Epithelial cell of prostate (primary cell): ENCODE measurements at regions not wholly inside any gene's neighbourhood (a gene's known extent, or its start where the extent isn't known, plus 50 kb on each side); places are given as distances from the start of the nearest gene placed in this dataset.

ENCODE experiments used
- DNase-seq: peaks from one replicate; pipeline ENCODE4 v3.0.0-alpha.2; 2011; ENCODE audit warnings: low read depth, low spot score
- H3K27ac ChIP-seq: fragments of 450-650 bp; 2 replicates; pipeline ENCODE4 v1.5.1; 2017; ENCODE audit warnings: mild to moderate bottlenecking

DNA sequence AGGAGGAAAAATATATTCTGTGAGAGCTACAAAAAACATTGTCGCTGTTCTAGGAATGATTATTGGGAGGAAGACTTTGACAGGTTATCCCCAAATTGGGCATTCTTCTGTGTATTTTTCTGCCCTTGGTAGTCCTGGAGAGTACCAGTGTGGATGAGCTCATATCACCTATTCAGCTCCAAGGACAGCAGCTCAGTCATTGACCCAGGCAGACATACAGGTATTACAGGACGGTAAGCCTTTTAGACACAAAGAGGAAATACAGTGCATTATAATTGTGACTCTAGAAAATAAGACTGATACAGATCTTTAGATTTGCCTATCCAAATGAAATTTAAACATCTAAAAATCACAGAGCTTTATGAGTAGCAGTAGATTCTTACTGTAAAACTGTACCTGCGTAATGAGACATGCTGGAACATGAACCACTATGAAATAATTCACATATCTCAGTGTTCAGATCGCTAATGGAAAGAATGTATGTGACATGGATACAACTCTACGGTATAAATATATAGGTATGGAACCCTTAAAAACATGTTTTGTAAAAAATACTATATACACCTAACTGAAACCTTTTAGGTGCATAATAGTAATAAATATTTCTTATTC is 56.0 kb downstream of the PLK2 start:
- no peak for DNase-seq
- H3K27ac ChIP-seq, result peak overlapping the region; percentile 77

DNA sequence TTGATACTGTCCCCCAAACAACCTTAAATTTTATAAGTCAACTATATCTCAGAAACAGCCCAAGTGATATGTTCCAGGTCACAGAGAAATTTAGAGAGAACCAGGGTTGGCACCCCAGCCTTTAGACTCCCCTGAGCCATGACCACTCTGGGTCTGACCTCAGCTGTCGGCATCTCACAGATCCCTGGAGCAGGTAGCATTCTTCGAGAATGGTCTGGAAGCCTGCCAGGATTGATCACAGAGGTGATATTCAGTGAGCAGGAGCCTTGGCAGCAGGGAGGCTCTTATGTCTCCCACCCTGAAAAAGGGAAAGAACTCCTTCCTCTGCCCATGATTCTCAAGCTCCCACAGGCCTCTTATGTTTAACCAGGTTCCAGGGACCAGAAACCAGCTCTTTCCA is 58.2 kb downstream of the PLK2 start:
- DNase-seq, result no peak
- H3K27ac ChIP-seq, result no peak overlapping the region

DNA sequence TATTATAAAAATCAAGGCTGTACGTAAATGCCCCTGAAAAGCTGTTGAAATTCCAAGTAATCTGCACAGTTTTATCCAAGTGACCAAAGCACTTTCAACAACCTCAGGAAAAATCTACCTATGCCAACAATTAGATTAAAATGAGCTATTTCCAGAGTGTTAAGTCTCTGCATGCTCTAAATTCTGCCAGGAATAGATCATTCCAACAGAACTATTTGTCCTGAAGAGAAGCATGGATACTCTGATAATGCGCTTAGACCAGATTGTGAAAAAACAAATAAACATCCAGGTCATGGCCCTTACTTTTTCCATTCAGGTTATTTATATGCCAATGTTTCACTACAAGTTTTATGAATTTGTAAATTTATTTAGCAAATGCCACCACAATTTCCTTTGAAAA is 59.1 kb downstream of the PLK2 start:
- no peak overlapping the region for H3K27ac ChIP-seq
- DNase-seq, result no peak

DNA sequence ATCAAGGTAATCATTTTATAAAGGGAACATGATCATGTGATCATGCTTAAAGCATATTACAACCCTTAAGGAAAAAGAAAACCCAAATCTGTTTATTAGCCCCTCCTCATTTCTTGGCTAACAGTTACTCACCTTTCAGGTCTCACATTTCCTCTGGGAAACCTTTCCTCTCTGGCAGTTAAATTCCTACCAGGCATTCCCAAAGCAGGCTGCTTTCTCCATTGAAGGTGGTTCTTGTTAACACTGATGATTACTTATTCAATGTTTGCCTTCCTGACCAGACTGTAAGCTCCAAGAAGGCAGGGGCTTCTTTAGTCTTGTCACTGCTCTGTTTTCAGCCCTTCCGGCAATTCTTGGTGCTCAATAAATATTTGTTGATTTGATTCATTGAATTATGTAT is 59.9 kb downstream of the PLK2 start:
- no peak for DNase-seq
- no peak overlapping the region for H3K27ac ChIP-seq

DNA sequence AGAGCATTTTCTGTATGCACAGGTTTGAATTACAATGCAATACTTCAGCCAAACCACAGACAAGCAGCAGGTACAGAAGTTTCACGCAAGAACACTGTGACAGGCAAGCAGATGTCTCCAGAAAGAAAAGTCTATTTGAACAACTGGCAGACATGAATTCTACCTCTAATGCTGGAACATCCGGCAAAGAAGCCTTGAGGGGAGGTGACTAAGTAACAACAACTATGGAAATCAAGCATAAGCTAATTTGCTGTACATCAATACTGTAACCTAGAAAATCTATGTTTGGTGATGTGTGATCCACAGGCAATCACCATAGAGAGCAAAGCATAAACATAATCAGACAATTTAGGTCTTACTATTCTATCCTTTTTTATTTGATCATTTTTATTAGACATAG is 65.5 kb downstream of the PLK2 start:
- DNase-seq, result no peak

DNA sequence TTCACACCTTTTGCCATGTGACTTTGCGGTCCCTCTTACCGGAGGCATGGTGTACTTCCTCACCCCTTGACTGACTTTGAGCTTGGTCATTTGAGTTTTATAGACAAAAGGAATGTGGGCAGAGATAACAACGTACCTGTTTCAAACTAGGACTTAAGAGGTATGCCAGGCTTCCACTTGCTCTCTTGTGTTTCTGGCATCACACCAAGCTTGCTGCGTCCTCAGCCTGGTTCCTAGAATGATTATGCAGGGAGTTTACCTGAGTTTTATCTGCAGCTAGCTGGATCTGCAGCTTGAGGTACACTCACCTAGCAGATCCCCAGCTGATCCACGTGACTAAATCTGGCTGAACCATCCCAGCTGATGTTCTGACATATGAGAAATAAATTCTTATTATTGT is 66.2 kb downstream of the PLK2 start:
- no peak for DNase-seq
- no peak overlapping the region for H3K27ac ChIP-seq

More for the DNA sequence above, 65.5 kb downstream of the PLK2 start:
- no peak overlapping the region for H3K27ac ChIP-seq

DNA sequence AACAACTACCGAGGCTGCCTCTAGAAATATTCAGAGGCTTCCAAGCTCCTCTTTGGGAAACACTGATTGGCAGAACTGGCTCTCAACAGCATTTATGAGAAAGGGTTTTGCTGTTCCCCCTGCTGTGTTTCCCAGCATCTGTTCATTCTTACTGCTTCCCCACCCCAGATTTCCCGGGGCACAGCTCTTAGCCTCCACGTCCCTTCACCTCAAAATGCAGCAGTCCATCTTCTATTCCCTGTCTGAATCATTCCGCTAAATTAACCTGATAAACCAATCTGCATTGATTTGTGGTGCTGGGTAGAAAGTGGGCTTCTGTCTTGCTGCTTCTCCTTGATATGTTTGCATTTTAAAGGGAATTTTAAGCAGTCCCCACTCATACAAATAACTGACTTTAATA is 67.4 kb downstream of the PLK2 start:
- no peak for DNase-seq

DNA sequence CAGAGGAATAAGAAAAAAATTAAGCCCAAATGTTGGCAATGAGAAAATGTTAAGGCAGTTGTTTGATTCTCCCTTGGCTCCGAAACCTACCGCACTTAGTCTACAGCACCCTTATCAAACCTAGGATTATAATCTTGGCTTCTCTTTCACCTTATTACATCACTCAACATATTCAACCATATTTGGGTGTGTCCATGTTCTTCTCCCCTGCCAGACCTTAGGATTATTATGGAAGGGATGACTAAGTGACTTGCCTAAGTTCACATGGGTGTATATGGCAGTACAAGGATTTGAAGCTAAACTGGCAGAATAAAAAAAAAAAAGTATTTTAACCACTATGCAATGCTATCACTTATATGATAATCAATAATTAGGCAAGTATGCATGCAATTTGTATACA is 76.4 kb downstream of the PLK2 start:
- DNase-seq, result no peak
- H3K27ac ChIP-seq, result no peak overlapping the region

More for the DNA sequence above, 67.4 kb downstream of the PLK2 start:
- no peak overlapping the region for H3K27ac ChIP-seq

DNA sequence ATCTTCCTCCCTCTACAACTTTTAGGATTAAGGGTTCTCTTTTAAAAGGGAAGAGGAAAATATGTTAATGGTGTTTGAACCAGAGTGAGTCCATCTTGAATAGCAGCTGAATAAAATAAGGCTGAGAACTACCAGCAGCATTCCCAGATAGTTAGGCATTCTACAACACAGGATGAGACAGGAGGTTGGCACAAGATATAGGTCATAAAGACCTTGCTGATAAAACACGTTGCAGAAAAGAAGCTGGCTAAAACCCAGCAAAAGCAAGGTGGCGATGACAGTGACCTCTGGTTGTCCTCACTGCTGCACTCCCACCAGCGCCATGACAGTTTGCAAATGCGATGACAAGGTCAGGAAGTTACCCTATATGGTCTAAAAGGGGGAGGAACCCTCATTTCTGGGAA is 77.8 kb downstream of the PLK2 start:
- DNase-seq, result no peak
- H3K27ac ChIP-seq, result no peak overlapping the region

DNA sequence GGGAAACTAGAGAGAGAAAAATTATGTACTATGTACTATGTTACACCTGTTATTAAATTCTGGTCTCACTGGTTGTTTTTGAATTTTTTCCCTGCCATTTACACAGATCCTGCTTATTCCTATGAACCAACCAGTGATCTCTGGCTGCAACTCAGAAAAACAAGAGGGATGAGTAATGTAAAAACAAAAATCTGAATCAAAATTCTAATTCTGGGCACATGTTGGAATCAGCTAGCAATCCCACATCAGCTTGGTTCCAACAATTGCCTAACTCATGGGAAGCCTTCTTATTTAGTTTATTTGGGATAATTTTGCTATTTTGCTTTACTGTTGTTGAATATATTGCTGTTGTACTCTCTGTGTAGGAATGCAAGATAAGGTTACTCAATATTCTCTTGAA is 78.3 kb downstream of the PLK2 start:
- no peak for DNase-seq
- no peak overlapping the region for H3K27ac ChIP-seq

DNA sequence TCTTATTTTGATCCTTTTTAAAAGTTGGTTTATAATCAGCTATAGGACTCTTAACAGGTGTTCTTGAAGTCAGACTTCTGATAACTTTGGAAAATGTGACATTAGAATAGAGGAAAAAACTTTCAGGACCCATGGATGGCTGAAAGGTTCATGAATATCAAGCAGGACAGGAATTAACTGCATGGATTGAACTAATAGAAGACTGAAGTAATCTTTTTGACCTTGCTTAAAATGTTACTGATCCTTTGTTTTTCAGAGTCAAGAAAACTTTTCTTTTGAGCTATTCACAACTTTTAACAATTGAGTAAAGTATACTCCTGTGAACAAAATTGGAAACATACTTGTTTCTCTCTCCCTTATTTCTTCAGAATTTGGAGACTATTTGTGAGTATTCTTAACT is 79.2 kb downstream of the PLK2 start:
- no peak overlapping the region for H3K27ac ChIP-seq
- DNase-seq, result no peak

DNA sequence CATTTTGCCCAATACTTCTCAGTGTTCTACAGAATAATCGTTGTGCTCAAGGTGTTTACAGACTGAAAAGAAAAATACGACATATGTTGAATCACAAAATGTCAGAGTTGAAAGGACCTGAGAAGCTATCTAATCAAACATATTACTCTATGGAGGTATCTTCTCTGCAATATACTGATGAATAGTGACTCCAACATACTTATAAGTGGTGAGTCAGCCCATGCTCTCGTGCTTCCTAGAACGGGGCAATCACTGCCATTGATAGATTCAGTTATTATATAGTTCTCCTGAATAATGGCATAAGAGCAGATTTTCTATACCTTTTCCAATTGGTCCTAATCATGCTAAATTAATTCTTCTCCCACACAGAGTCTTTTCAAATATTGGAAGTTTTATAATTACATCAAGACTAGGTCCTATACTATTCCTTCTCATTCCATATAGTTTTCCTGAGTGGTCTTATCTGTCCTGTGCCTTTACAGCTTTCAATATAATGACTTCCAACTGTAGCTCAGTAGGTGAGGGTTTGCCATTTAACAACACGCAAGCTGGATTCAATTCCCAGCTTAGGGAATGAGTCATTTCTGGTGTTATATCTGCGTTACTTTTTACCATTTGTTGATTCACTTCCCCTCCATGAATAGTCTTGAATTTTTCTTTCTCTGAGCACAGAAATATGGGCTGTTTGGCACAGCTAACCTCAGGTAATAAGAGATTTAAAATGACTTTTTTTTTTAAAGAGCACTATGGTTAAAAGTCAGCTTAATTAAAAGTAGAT is 81.1 kb downstream of the PLK2 start:
- DNase-seq, result no peak
- no peak overlapping the region for H3K27ac ChIP-seq

DNA sequence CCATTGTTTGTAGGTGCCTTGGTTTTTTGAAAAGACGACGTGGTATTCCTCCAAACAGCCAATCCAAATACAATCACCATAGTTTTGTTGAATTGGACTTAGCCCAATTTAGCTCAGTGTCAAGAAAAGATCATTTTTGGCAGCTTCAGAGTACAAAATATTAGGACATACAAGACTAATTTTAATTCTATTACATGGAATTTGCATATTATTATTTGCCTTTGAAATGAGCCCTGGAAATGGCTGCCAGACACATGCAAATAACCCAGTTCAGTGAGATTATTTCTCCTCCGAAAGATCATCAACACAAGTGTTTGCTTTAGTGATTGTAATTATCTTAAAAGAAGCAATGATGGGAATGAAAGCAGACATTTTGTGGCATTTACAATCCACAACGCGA is 89.3 kb downstream of the PLK2 start:
- no peak overlapping the region for H3K27ac ChIP-seq
- DNase-seq, result no peak

DNA sequence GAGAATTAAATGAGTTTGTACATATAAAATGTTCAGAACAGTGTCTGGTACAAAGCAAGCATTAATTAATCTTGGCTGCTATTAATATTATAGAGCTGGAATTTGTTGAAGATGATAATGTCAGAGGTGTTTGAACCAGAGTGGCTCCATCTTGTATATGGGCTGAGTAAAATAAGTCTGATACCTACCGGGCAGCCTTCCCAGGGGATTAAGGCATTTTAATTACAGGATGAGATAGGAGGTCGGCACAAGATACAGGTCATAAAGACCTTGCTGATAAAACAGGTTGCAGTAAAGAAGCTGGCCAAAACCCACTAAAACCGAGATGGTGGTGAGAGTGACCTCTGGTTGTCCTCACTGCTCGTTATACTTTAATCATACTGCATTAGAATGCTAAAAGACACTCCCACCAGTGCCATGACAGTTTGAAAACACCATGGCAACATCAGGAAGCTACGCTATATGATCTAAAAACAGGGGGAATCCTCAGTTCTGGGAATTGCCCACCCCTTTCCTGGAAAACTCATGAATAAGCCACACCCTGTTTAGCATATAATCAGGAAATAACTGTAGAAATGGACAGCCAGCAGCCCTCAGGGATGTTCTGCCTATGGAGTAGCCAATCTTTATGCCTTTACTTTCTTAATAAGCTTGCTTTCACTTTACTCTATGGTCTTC is 90.2 kb downstream of the PLK2 start:
- DNase-seq, result no peak
- no peak overlapping the region for H3K27ac ChIP-seq

DNA sequence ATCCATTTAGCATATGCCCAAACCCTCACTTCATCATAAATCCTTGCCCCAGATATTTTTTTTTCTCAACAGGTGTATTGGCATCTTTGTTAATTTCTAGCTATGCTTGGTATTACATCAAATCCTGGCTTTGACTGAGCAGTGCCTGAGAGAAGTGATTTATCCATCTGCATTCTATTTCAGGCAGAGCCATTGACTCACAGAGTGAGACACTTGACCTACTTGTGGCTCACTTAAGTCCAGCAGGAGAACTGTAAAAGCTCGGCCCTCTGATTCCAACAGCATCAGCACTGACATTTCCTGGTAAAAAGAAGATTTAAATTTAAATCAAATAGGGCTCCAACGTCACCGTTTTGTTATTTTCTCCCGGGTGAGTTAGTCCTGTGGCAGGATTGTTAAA is 93.4 kb downstream of the PLK2 start:
- H3K27ac ChIP-seq, result no peak overlapping the region
- no peak for DNase-seq

DNA sequence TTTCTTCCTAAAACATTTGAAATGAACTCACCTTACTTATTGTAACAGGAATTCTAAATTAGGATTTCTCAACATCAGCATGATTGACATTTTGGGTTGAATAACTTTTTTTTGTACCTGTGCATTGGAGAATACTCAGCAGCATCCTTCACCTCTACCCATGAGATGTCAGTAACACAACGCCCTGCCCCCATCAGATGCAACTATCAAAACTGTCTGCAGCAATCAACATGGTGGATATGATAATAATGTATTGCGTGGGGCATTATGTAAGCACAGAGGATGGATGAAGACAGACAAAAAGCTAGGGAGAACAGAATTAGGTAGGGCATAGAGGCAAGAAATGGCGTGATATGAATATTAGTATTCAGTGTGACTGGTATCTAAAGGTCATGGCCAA is 94.1 kb downstream of the PLK2 start:
- no peak for DNase-seq
- H3K27ac ChIP-seq, result no peak overlapping the region

DNA sequence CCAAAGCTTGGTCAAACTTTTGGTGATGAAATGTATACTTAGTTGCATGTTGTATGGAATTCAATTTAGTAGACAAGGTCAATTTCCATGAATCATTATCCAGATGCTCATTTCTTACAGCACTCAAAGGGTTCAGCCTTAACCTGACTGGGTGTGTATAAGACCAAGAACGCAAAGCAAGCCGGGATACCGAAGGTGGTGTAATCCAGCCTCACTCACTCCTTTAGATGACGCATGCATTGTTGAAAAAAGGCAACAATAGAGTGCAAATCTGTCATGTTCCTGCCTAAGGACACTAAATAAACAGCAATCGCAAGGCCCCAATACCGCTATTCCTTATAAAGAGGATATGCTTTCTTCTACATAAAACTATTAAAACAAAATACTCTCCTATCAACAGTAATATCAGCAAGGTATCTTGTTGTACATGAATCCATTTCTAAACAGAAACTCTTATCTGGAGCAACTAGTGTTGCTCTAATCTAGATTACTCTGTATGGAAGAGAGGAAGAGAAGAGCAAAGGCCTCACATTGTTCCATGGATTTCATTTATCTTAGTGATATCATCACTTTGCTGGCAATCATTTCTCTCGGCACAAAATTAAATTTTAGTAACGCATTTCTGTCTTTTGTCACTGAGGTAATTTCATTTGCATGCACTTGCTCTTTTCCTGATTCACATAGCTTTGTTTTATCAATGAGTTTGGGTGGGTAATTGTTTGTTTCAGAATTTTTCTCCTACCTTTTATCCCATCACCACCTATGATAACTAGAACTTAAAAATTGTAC is 96.2 kb downstream of the PLK2 start:
- DNase-seq, result no peak

DNA sequence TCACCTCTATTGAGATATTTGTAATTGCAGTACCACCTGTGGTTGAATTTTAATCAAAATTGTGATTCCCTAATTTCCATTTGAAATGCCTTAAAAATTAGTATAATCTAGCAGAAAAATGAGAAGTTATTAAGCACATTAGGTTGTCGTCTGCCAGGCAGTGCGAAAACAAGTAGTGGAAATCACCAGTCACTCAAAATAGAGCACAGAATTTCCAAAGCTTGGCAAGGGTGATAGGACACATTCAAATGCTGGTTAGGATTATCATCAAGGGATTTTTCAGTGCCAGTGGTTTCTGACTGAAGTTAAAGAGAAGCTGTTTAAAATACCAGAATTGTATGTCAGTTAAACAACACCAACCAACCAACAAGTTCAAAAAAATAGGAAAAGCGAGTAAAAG is 97.8 kb downstream of the PLK2 start:
- DNase-seq, result no peak

More for the DNA sequence above, 96.2 kb downstream of the PLK2 start:
- H3K27ac ChIP-seq, result no peak overlapping the region

DNA sequence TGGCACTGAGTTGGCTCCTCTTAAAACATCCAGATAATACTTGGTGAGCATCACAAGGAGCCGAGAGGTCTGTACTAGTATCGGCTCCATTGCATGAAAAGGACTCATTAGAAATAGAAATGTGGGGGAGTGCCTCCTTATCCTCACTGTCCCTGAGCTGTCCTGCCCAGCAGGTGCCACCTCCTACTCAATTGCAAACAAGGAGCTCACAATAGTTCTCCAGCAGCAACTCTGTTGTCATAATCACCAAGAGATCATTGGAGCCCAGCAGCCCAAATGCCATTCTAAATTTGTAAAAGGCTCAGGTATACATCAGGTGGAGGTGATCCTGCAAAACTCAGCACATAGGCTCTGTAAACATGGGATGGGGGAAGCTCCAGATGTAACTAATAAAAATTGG is 99.1 kb downstream of the PLK2 start:
- H3K27ac ChIP-seq, result no peak overlapping the region
- no peak for DNase-seq

More for the DNA sequence above, 97.8 kb downstream of the PLK2 start:
- no peak overlapping the region for H3K27ac ChIP-seq

DNA sequence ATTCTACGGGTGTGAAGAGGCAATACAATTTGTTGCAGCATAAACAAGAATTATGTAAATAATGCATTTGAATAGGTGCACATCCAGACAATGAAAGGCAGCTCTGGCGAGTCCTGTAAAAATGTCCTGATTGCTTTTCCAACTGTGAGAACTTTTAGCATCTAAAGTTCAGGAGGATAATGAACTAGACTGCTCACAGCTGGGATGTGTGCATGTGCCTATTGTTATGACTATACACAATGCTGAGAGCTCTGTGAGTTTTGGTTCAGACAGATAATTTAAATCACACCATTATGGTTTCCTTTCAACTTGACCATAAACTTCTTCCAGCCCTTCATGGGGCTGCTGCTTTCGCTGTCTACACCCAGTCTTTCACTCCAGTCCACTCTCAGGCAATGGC is 99.9 kb downstream of the PLK2 start:
- no peak for DNase-seq
- no peak overlapping the region for H3K27ac ChIP-seq
